Gastroesophageal sphincter (tissue), 4 donors: ENCODE measurements at regions not wholly inside any gene's neighbourhood (a gene's known extent, or its start where the extent isn't known, plus 50 kb on each side); places are given as distances from the start of the nearest gene placed in this dataset.
"Not testable (repeated sequence)": the region's sequence is repeated elsewhere in the genome, so short reads cannot be mapped to it uniquely, and the experiment has no call there.

Source experiments
- ATAC-seq: fragments of 150-250 bp; one replicate; pipeline ENCODE4 v1.9.1; 2016; ENCODE audit warnings: mild to moderate bottlenecking, moderate library complexity
- H3K27ac ChIP-seq, 4 donors: fragments of 200-600 bp; sonication (generic) in 3 of 4; 1 replicate in 3 of 4; 2 replicates in 1 of 4; pipeline ENCODE4 v1.5.1; 2016 to 2019
- H3K27me3 ChIP-seq: fragments of 200-600 bp; sonication (generic); one replicate; pipeline ENCODE4 v1.5.1; 2019
- H3K36me3 ChIP-seq, 2 donors: fragments of 200-600 bp; sonication (generic); one replicate each; pipeline ENCODE4 v1.5.1; 2019; ENCODE audit warnings: control low read depth in 1 of 2
- H3K4me1 ChIP-seq, 3 donors: fragments of 200-600 bp; sonication (generic); 1 replicate in 2 of 3; 2 replicates in 1 of 3; pipeline ENCODE4 v1.5.1; 2016 to 2019; ENCODE audit warnings: control low read depth in 2 of 3
- H3K4me3 ChIP-seq, 2 donors: fragments of 200-600 bp; sonication (generic); one replicate each; pipeline ENCODE4 v1.5.1; 2019; ENCODE audit warnings: mild to moderate bottlenecking in 1 of 2, moderate library complexity in 1 of 2
- H3K9me3 ChIP-seq, 3 donors: fragments of 200-600 bp; sonication (generic); one replicate each; pipeline ENCODE4 v1.5.1; 2017 to 2019; ENCODE audit warnings: control low read depth in 2 of 3
- EP300 ChIP-seq: sonication (generic); formaldehyde crosslinking; IDR thresholded peaks from one replicate; pipeline ENCODE4 v1.6.1; 2017; ENCODE audit warnings: antibody characterized with exemption, mild to moderate bottlenecking
- POLR2A ChIP-seq, 2 donors: fragments of 450-650 bp; IDR thresholded peaks; one replicate each; pipeline ENCODE4 v1.6.1; 2017; ENCODE audit warnings: antibody characterized with exemption in 2 of 2, mild to moderate bottlenecking in 2 of 2, moderate library complexity in 1 of 2
- POLR2AphosphoS5 ChIP-seq: sonication (generic); formaldehyde crosslinking; IDR thresholded peaks from one replicate; pipeline ENCODE4 v1.6.1; 2017; ENCODE audit warnings: antibody characterized with exemption
- WGBS, 2 donors: methylation state at CpG; one replicate each; pipeline ENCODE4 v1.1.5; 2018; ENCODE audit warnings: low coverage in 1 of 2; 5-methylcytosine and 5-hydroxymethylcytosine counted together
- TF ChIP-seq, protein P1 (sequence below), 4 experiments: fragments of 200-600 bp in 2 of 4; fragments of 450-650 bp in 2 of 4; sonication (generic) in 1 of 4; IDR thresholded peaks; one replicate each; pipeline ENCODE4 v1.5.1; 2017 to 2019; ENCODE audit warnings: antibody characterized with exemption in 4 of 4, mild to moderate bottlenecking in 2 of 4, moderate library complexity in 2 of 4

DNA sequence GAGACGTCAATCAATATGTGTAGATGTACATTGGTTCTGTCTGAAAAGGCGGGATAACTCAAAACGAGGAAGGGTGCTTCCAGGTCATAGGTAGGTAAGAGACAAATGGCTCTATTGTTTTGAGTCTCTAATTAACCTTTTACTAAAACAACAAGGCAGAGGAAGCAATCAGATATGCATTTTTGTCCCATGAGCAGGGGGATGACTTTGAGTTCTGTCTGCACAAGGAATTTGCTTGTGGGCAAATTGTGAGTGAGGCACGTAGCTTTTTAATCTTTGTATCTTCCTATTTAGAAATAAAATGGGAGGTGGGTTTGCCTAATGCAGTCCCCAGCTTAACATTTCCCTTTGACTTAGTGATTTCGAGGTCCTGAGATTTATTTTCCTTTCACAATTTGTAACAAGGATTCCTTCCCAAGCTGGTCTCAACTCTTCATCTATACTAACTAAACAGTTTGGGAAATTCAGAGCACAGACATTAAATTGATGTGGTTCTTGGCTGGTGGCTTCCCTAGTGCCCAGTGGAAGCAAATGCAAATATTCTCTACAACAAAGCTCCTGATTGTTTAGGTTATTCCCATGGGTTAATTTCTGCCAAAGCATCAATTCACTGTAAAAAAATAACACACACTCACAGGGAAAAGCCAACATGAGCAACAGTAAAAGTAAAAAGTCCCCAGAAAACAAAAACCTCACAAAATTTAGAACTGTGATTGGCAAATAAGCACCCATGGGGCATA, 738.8 kb upstream of the SGO1 start:
- no peaks in the 10 kb centered on the region for H3K4me1 ChIP-seq
- 52 to 58% methylated on average over 5 of the region's 5 CpGs for WGBS, 2 donors
- no peak for ATAC-seq
- H3K9me3 ChIP-seq = no peaks in the 10 kb centered on the region
- H3K27ac ChIP-seq = no peak overlapping the region
- H3K4me3 ChIP-seq = no peak overlapping the region
- H3K27me3 ChIP-seq = no peaks in the 10 kb centered on the region
- H3K36me3 ChIP-seq = no peaks in the 10 kb centered on the region
- TF ChIP-seq POLR2AphosphoS5 (no peak), POLR2A (IDR thresholded peaks at IDR 0.05) (no peak)

DNA sequence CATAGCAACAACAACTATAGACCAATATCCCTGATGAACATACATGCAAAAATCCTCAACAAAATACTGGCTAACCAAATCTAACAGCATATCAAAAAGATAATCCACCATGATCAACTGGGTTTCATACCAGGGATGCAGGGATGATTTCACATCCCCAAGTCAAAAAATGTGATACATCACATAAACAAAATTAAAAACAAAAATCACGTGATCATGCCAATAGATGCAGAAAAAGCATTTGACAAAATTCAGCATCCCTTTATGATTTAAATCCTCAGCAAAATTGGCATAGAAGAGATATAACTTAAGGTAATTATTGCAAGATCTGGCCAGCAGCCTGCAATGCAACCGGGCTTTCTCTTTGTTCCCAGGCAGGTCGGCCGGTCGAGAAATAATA, 735.1 kb upstream of the SGO1 start:
- H3K27ac ChIP-seq, H3K4me3 ChIP-seq, H3K4me1 ChIP-seq, ATAC-seq, H3K36me3 ChIP-seq, H3K9me3 ChIP-seq, H3K27me3 ChIP-seq: not testable (repeated sequence)
- 80 to 96% methylated on average over 1 to 5 of the region's 5 CpGs for WGBS, 2 donors

DNA sequence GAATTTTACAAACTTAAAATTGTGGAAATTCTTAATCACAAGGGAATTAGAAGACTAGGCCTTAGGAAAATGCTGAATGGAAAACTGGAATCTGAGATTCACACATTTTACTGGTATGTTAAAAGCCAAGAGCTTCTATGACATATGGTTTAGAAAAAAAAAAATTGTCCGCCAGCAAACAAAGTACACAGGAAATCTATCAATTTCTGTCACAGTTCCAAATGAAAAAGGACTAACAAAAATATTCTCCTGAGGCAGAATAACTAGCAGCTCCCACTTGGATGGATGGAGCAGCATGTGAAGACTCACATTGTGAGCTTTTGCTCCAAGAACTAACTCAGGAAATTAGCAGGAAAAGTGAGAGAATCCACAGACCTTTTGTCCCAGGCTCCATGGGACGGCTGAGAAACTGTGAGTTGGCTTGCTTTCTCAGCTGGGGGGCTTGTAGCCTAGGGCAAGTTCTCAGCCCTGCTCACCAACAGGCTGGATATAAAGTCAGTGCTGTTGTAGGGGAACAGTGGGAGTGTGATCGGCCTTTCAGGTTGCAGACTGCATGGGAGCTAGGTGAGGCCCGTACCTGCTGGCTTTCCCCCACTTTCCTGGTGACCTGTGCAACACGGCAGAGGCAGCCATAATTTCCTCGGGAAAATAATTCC, 731.1 kb upstream of the SGO1 start:
- ATAC-seq = no peak
- Histone ChIP-seq H3K27me3 (no peaks in the 10 kb centered on the region), H3K4me1 (no peaks in the 10 kb centered on the region), H3K9me3 (peaks cover 0 to 6% (median 0%) of the 10 kb centered on the region in 3 donors), H3K36me3 (no peaks in the 10 kb centered on the region), H3K4me3 (no peak overlapping the region), H3K27ac (no peak overlapping the region)
- 73% methylated on average over 6 of the region's 6 CpGs for WGBS, 2 donors
- TF ChIP-seq POLR2A (IDR thresholded peaks at IDR 0.05) (no peak), POLR2AphosphoS5 (no peak)

DNA sequence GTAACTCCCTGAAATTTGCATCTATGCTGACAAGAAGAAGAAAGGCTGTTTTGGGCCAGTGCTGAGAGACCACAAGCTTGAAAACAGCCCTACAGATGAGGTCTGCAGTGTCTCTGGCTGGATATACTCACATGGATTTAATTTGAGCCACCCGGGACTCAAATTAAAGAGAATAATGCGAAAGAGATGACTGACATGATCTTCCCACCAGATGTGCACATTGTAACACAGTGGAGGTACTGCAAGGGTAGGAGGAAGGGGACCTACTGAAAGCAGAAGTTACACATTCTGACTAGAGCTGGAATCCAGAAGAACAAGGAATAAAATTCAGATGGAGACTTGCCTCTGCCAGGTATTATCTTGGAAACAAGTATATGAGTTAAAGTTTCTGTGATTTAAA, 728.3 kb upstream of the SGO1 start:
- 42 to 72% methylated on average over 2 of the region's 2 CpGs for WGBS, 2 donors
- peaks cover 0 to 6% (median 0%) of the 10 kb centered on the region in 3 donors for H3K9me3 ChIP-seq
- peaks cover 0 to 10% (median 0%) of the 10 kb centered on the region in 3 donors for H3K4me1 ChIP-seq
- no peak for ATAC-seq
- H3K36me3 ChIP-seq = no peaks in the 10 kb centered on the region
- no peaks in the 10 kb centered on the region for H3K27me3 ChIP-seq
- TF ChIP-seq POLR2A (IDR thresholded peaks at IDR 0.05) = no peak
- TF ChIP-seq POLR2AphosphoS5 = no peak
- no peak for TF ChIP-seq EP300
- TF ChIP-seq, protein P1, sequence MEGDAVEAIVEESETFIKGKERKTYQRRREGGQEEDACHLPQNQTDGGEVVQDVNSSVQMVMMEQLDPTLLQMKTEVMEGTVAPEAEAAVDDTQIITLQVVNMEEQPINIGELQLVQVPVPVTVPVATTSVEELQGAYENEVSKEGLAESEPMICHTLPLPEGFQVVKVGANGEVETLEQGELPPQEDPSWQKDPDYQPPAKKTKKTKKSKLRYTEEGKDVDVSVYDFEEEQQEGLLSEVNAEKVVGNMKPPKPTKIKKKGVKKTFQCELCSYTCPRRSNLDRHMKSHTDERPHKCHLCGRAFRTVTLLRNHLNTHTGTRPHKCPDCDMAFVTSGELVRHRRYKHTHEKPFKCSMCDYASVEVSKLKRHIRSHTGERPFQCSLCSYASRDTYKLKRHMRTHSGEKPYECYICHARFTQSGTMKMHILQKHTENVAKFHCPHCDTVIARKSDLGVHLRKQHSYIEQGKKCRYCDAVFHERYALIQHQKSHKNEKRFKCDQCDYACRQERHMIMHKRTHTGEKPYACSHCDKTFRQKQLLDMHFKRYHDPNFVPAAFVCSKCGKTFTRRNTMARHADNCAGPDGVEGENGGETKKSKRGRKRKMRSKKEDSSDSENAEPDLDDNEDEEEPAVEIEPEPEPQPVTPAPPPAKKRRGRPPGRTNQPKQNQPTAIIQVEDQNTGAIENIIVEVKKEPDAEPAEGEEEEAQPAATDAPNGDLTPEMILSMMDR (IDR thresholded peaks at IDR 0.05) = no peak
- H3K4me3 ChIP-seq = no peak overlapping the region
- H3K27ac ChIP-seq = no peak overlapping the region

DNA sequence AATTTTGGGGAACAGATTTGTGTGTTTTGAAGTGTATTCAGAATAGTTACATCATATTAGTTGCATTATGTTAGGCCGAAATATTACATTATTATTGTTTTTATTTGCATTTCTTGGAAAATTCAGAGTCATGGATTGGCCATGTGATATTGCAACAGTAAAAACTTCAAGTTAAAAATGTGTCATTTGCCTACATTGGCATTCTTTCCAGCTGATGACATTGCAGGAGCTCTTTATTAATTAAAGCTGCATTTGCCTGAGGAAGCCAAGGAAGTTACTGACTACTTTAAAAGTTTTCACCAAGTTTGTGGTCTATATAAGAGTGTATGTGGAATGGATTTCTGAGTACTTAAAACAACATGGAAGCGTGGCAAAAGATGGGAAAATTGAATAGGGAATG, 726.4 kb upstream of the SGO1 start:
- ATAC-seq = no peak
- WGBS, 2 donors = 86 to 89% methylated on average over 1 to 2 of the region's 2 CpGs
- TF ChIP-seq, protein P1 (IDR thresholded peaks at IDR 0.05) = no peak
- no peak for TF ChIP-seq POLR2AphosphoS5
- TF ChIP-seq EP300 = no peak
- no peak for TF ChIP-seq POLR2A (IDR thresholded peaks at IDR 0.05)

DNA sequence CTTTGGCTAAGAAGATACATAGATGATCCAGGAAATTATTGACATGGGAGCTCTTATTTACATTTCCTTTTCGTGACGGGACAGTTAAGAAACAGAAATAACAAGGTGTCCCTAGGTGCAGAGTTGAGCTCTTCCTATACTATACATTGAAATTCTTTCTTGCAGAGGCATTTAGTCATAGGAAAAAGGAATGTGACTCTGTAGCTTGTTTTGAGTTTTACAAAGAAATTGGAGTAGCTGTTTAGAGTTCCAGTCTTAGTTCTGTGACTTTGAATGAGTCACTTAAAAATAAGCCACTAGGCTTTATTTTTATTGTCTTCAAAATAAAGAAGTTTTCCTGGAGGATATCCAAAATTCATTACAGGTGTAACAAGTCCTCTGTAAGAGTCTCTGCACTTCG, 723.5 kb upstream of the SGO1 start:
- Histone ChIP-seq H3K9me3 (no peaks in the 10 kb centered on the region), H3K27me3 (no peaks in the 10 kb centered on the region), H3K4me1 (peaks cover 0 to 24% (median 0%) of the 10 kb centered on the region in 3 donors), H3K27ac (peak overlapping the region in 1 of 4 donors; percentile 54), H3K4me3 (no peak overlapping the region), H3K36me3 (no peaks in the 10 kb centered on the region)
- no peak for ATAC-seq
- WGBS, 2 donors = 67 to 79% methylated on average over 3 of the region's 3 CpGs
- no peak for TF ChIP-seq POLR2A (IDR thresholded peaks at IDR 0.05)
- TF ChIP-seq POLR2AphosphoS5 = no peak
- TF ChIP-seq EP300 = no peak
- TF ChIP-seq, protein P1 (IDR thresholded peaks at IDR 0.05) = no peak

More for the DNA sequence above, 726.4 kb upstream of the SGO1 start:
- Histone ChIP-seq H3K27me3 (no peaks in the 10 kb centered on the region), H3K36me3 (no peaks in the 10 kb centered on the region), H3K4me3 (no peak overlapping the region), H3K27ac (no peak overlapping the region), H3K9me3 (no peaks in the 10 kb centered on the region), H3K4me1 (peaks cover 0 to 24% (median 0%) of the 10 kb centered on the region in 3 donors)
